Anterior cingulate cortex (tissue), 58 donors: ENCODE measurements at regions not wholly inside any gene's neighbourhood (a gene's known extent, or its start where the extent isn't known, plus 50 kb on each side); places are given as distances from the start of the nearest gene placed in this dataset.
A peak's percentile ranks its signal among the peaks of the same experiment; 100 is the strongest.
"Not testable (repeated sequence)": the region's sequence is repeated elsewhere in the genome, so short reads cannot be mapped to it uniquely, and the experiment has no call there.

Source experiments
- DNase-seq, 58 donors: peaks; one replicate each; lab custom pipeline; 2025; lab: John Stamatoyannopoulos, UW

- DNase-seq, result not testable (repeated sequence)
Measured at GRCh38 chr11:87885084-87885483, 290.2 kb downstream of the RAB38 start.

DNA sequence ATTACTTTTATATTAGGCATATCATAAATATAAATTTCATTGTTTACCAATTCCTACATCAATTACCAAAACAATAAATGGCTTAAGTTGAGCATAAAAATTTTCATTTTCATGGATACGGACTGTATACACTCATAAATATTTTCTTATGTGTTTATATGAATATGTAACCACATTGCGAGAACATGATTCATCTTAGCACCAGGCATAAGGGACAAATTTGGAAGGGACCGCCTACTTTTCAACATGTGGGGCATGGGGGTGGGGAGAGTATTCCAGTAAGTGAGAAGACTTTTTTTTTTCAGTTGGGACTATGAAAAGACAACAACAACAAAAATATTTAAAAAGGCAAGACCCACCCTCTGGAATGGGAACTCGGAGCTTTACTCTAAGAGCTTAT lies 296.1 kb downstream of the RAB38 start:
- no peak for DNase-seq

DNA sequence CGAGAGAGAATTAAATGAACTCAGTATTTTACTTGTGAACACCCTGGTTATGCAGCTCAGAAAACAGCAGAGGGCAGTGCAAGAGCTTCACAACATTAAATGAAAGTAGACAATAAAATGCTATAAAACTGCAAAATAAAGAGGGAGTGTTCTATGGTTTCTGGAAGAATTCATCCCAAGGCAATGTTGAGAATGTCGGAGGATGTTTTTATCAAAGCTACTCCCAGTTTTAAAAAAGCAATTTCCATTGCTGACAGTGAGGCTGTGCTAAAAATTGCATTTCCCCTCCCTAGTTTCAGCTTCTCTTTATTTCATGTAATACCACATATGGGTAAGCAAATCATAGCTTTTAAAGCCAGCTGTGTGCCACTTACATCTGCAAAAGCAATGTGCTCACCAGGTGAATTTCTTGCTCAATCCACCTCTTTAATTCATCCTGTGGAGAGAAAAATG lies 296.8 kb downstream of the RAB38 start:
- DNase-seq, result peak in 4 of 58 donors; percentile 0 to 4 (median 2)

DNA sequence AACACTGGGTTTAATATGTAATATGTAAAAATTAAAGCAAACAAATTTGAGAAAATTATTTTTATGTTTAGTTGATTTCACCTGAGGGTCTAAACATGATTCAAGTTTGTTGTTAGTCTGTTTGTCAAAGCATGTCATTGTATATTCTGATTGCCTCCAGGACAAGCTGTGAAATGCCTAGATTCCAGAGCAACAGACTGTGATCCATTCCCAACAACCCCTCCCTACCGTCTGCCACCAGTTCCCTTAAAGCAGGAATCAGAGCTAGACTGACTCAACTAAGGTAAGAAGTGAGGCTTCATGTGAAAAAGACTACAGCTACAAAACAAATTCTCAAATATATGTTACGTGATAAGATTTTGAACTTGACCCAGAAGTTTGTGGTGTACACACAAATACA lies 304.2 kb downstream of the RAB38 start:
- DNase-seq, result no peak

DNA sequence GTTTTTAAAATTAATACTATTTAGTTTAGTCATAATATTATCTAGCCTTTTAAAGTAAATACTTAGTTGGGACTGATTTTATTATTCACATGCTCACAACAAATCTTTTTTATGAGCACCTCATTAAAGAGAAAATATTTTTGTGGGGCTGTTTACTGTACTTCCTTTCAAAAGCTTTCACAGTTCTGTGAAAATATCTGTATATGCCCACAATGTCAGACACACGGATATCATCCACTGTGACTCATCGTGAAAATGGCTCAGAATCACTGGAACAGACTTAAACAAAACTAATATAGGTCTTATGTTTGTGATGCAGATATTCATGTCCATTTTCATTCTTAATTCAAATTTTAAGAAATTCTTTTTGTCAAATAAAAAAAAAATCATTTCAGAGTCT lies 305.2 kb downstream of the RAB38 start:
- DNase-seq, result no peak

DNA sequence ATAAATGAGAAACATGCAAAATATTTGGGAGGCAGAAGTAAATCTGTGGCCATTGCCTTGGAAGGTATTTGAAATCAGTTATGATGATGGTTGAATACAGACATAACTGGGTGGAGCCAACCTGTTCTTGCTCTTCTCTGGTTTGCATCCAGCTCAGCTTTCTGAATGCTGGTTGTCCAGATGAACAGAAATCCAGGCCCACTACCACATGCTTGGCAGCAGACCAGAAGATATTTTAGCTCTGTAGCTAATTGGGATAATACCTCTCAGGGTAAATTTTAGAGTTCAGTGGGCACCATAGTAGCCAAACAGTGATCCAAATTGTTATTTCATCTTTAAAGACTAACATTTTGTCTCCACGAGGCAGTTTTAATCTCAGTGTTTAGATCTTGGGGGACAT lies 308.3 kb downstream of the RAB38 start:
- DNase-seq, result no peak

DNA sequence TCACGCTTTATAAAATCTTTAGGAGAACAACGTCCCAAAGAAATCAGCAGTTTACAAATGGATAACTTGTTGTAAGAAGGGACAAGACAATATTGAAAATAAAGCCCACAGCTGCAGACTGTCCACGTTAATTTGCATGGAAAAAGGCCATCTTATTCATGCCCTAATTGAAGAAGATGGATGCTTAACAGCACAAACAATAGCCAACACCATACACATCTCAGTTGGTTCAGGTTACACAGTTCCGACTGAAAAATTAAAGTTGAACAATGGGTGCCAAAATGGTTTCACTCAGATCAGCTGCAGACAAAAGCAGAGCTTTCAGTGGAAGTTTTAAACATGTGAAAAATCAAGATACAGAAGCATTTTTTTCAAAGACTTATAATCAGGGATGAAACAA lies 314.2 kb downstream of the RAB38 start:
- DNase-seq, result no peak

DNA sequence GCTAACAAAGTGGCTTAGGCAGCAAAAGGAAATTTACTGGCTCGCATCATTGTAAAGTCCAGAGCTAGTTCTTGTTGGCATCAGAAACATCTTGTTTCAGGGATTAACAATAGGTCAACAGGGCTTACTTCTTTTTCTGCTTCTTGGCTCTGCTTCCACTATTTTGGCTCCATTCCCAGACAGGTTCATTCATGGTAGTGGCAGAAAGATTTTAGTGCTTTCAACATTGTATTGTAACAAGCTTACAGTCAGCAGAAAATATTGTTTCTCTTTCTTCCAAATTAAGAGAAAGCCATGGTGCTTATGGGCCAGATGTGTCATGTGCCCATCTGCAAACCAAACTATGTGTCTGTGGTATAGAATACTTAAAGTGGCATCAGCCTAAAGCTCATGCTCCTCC lies 315.6 kb downstream of the RAB38 start:
- no peak for DNase-seq

DNA sequence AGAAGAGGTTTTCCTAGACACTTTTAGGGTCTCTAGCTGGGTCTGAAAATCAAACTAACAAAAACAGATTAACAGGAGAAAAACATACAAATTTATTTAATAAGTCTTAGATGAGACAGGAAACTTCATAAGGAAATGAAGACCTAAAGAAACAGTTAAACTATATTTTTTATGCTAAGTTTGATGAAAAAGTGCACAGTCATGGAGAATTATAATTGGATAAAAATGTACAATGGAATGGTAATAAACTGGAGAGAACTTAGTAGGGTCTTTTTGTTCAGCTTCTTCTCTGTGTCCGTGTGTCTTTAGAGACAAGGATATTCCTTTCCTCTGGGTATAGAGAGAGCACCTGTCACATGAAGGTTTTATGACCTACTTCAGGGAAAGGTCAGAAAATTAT lies 323.4 kb downstream of the RAB38 start:
- DNase-seq, result no peak

GRCh38 chr11:87851234-87851633 lies 324.0 kb downstream of the RAB38 start:
- no peak for DNase-seq

DNA sequence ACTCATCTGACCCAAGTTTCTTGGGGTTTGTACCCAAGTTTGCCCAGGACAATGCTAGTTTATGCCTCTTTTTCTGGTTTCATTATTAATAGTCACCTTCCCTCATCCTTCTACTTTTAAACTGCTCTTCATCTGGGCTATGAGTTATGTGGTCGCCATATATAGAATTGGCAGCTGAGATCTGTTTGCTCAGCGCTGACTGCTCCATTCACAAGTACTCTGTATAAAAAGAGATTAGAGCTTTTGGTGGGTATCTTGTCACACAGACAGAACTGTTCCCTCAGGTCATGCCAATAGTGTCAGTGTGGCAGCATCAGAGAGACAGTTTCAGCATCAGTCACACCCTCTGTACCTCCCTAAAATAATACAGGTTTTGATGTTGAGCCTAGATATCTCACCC lies 326.0 kb downstream of the RAB38 start:
- DNase-seq, result no peak

- no peak for DNase-seq
Measured at GRCh38 chr11:87840786-87841185, 334.5 kb downstream of the RAB38 start.

DNA sequence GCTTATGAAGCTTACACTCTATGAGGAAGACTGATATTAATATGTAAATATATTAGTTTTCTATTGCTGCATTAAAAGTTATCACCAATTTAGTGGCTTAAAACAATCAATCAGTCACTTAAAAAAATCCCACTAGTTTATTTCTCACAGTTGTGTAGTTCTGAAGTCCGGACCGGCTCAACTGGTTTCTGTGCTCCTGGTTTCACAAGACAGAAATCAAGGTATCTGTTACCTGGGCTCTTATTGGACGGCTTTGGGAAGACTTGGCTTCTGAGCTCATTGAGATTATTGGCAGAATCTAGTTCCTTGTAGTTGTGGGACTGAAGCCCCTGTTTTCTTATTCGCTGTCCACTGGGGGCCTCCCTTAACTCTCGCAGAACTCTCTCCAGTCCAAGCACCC lies 343.0 kb downstream of the RAB38 start:
- no peak for DNase-seq

DNA sequence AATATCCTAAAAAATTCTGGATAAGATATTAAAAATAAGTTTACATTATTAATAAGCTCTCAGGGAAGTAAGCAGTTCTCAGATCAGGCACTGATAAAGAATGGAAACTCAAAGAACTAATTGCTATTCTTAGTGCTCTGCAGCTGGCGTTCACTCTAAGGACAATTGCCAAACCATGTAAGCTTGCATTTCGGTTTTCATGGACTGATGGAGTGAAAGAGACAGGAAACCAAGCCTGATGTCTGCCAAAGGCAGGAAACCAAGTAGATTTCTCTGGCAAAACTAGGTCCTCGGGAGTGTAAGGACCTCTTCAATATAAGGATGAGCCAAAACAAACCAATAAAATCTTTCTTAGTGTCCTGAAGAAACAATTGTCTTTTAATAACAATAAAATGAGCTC lies 355.2 kb downstream of the RAB38 start:
- DNase-seq, result peak in 6 of 58 donors; percentile 2 to 44 (median 13)

GRCh38 chr11:87819151-87819550 lies 356.1 kb downstream of the RAB38 start:
- peak in 14 of 58 donors; percentile 2 to 73 (median 14) for DNase-seq

DNA sequence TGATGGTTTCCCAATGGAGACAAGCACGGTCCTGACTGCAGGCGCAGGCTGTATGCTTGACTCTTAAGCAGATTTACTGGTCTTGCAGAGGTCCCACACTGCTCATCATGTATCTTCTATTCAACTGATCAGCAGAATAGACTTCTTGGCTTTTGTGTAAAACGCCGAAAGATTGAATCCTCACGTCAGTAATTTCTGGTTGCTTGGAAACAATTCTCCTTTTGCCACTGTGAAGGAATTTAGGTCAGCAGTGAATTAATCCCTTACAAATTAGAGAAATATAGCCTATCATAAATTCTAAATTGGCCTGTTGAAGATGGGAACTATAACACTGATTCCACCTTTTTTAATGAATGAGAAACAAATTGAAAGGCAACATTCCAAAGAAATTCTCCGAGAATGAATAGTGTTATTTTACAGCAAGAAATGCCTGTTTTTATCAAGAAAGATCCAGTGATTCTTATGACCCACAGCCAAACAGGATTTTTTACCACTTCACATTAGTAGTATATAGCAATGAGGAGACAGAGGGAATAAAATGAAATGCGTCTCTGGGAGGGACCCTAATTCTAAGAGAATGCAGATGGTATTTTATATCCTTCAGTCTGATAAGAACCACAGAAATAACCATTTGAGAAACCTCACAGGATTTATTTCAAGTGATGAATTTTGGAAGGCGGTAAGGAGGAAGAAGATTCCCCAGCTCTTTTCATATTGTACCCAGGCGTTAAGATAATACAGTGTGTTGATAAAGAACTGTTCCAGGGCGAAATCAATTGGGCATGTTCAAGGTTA lies 362.5 kb downstream of the RAB38 start:
- no peak for DNase-seq

GRCh38 chr11:87810486-87810885 lies 364.8 kb downstream of the RAB38 start:
- DNase-seq, result no peak

DNA sequence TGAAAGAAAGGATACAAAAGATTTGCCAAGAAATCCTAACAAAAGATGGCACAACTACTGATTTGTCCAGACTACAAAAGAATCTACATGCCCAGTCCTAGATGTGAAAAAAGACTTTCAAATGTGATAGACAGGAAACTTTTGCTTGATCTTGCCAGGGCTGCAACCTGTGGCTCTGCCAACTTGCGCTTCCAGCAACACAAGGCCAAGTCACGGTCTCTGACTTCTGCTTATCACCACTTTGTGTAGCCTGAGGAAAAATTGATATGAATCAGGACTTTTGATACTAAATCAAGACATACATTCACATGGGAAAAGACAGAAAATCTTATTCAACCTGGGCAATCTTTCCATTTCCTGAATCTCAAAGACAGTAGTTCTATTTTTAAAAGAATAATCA lies 366.0 kb downstream of the RAB38 start:
- DNase-seq, result no peak

- DNase-seq, result no peak
Measured at GRCh38 chr11:87804176-87804575, 371.1 kb downstream of the RAB38 start.

GRCh38 chr11:87803748-87804147 lies 371.5 kb downstream of the RAB38 start:
- DNase-seq, result no peak

GRCh38 chr11:87784862-87785261 lies 390.4 kb downstream of the RAB38 start:
- not testable (repeated sequence) for DNase-seq

- no peak for DNase-seq
Measured at GRCh38 chr11:87780068-87780413, 395.2 kb downstream of the RAB38 start.
